GM06990 (cell line): ENCODE measurements at regions not wholly inside any gene's neighbourhood (a gene's known extent, or its start where the extent isn't known, plus 50 kb on each side); places are given as distances from the start of the nearest gene placed in this dataset.
"Not testable (repeated sequence)": the region's sequence is repeated elsewhere in the genome, so short reads cannot be mapped to it uniquely, and the experiment has no call there.

Source experiments
- DNase-seq: peaks from one replicate; pipeline ENCODE4 v3.0.0-alpha.2; 2011; ENCODE audit not compliant: insufficient read length; ENCODE audit errors: extremely low read depth
- H3K27me3 ChIP-seq: replicated peaks from 2 replicates; pipeline ENCODE4 v1.6.0; 2011; ENCODE audit warnings: low read length; ENCODE audit not compliant: control insufficient read depth, insufficient read depth
- H3K36me3 ChIP-seq: 2 replicates; pipeline ENCODE4 v1.5.1; 2011; ENCODE audit warnings: low read length; ENCODE audit not compliant: control insufficient read depth, insufficient read depth
- H3K4me3 ChIP-seq: replicated peaks from 2 replicates; pipeline ENCODE4 v1.5.1; 2011; ENCODE audit warnings: low read depth, mild to moderate bottlenecking, control low read depth, low read length
- CTCF ChIP-seq: IDR thresholded peaks from 2 replicates; pipeline ENCODE4 v1.5.1; 2011; ENCODE audit warnings: low read length, control low read depth, mild to moderate bottlenecking, inconsistent platforms; ENCODE audit not compliant: insufficient read depth, poor library complexity, severe bottlenecking

- H3K27me3 ChIP-seq: no peaks in the 10 kb centered on the region
- DNase-seq: no peak
- no peaks in the 10 kb centered on the region for H3K36me3 ChIP-seq
- no peak overlapping the region for H3K4me3 ChIP-seq
- no peak for TF ChIP-seq CTCF
Measured at GRCh38 chr9:111094433-111094924, 56.2 kb upstream of the LPAR1 start.

GRCh38 chr9:111092167-111092566, 53.9 kb upstream of the LPAR1 start:
- not testable (repeated sequence) for H3K27me3 ChIP-seq, H3K4me3 ChIP-seq, H3K36me3 ChIP-seq, DNase-seq
